H1 (cell line): ENCODE measurements at regions not wholly inside any gene's neighbourhood (a gene's known extent, or its start where the extent isn't known, plus 50 kb on each side); places are given as distances from the start of the nearest gene placed in this dataset.

Source experiments
- CTCF ChIA-PET: fragments of 300-600 bp; sonication (Branson Sonifier 250); formaldehyde crosslinking; loops from one replicate; lab custom pipeline; 2021; ENCODE audit not compliant: partially characterized antibody; lab: Charles Lee
- POLR2A ChIA-PET: fragments of 300-600 bp; sonication (Branson Sonifier 250); formaldehyde crosslinking; loops from one replicate; lab custom pipeline; 2021; ENCODE audit warnings: inconsistent platforms; ENCODE audit not compliant: partially characterized antibody; lab: Charles Lee
- DNase-seq, 2 experiments: peaks; one replicate each; pipeline versions ENCODE4 v3.0.0 to v3.0.0-alpha.2; 2010 to 2022; ENCODE audit warnings: low spot score in 2 of 2, low read depth in 1 of 2, mixed read lengths in 1 of 2
- FAIRE-seq: peaks from 2 replicates; lab custom pipeline; 2011; peaks lifted over from hg19 to GRCh38; lab: Jason Lieb, UNC
- H2AFZ ChIP-seq: 2 replicates; pipeline ENCODE4 v1.8.1; 2012; ENCODE audit warnings: low read length, inconsistent platforms
- H2AK5ac ChIP-seq: 2 replicates; pipeline ENCODE4 v1.6.1; 2013; ENCODE audit warnings: low read depth, low read length
- H2BK120ac ChIP-seq: replicated peaks from 2 replicates; pipeline ENCODE3; 2013; ENCODE audit warnings: low read depth, low read length, inconsistent platforms
- H2BK12ac ChIP-seq: 2 replicates; pipeline ENCODE4 v1.6.1; 2013; ENCODE audit warnings: low read depth, low read length
- H2BK15ac ChIP-seq: 2 replicates; pipeline ENCODE4 v1.6.1; 2013; ENCODE audit warnings: low read length
- H2BK20ac ChIP-seq: 2 replicates; pipeline ENCODE4 v1.6.1; 2013; ENCODE audit warnings: low read length
- H2BK5ac ChIP-seq: 2 replicates; pipeline ENCODE4 v1.6.1; 2013; ENCODE audit warnings: low read depth, low read length
- H3K14ac ChIP-seq: 2 replicates; pipeline ENCODE4 v1.6.1; 2013; ENCODE audit warnings: inconsistent platforms; ENCODE audit not compliant: insufficient read length
- H3K18ac ChIP-seq: 2 replicates; pipeline ENCODE4 v1.6.1; 2013; ENCODE audit warnings: low read length; ENCODE audit errors: extremely low read depth
- H3K23ac ChIP-seq: 2 replicates; pipeline ENCODE4 v1.6.1; 2013; ENCODE audit warnings: inconsistent platforms; ENCODE audit not compliant: insufficient read length
- H3K23me2 ChIP-seq: 2 replicates; pipeline ENCODE4 v1.6.1; 2013; ENCODE audit warnings: low read depth, low read length
- H3K27ac ChIP-seq: 2 replicates; pipeline ENCODE4 v1.6.1; 2011; ENCODE audit warnings: low read depth, low read length, inconsistent platforms
- H3K27me3 ChIP-seq, 4 experiments: replicated peaks in 1 of 4; 1 replicate in 1 of 4; 2 replicates in 3 of 4; pipeline versions ENCODE4 v1.6.1 to v1.8.1; 2011 to 2013; ENCODE audit warnings: low read length in 3 of 4, mild to moderate bottlenecking in 3 of 4, inconsistent platforms in 2 of 4, mixed read lengths in 2 of 4, moderate library complexity in 1 of 4; ENCODE audit not compliant: control insufficient read depth in 3 of 4, insufficient read depth in 3 of 4; ENCODE audit errors: extremely low read depth in 1 of 4
- H3K36me3 ChIP-seq, 4 experiments: 2 replicates each; pipeline versions ENCODE4 v1.6.1 to v1.8.1; 2011 to 2013; ENCODE audit warnings: mild to moderate bottlenecking in 4 of 4, low read length in 3 of 4, moderate library complexity in 2 of 4, control low read depth in 1 of 4, inconsistent platforms in 1 of 4; ENCODE audit not compliant: insufficient read depth in 4 of 4, control insufficient read depth in 2 of 4
- H3K4ac ChIP-seq: replicated peaks from 2 replicates; pipeline ENCODE3; 2013; ENCODE audit warnings: low read length, low read depth, mixed read lengths, inconsistent platforms; ENCODE audit not compliant: insufficient read length
- H3K4me1 ChIP-seq, 4 experiments: replicated peaks in 1 of 4; 1 replicate in 1 of 4; 2 replicates in 3 of 4; pipeline versions ENCODE4 v1.6.1 to v1.8.1; 2011 to 2013; ENCODE audit warnings: low read length in 3 of 4, inconsistent platforms in 2 of 4, mixed read lengths in 1 of 4; ENCODE audit not compliant: insufficient read depth in 4 of 4, control insufficient read depth in 3 of 4
- H3K4me2 ChIP-seq, 2 experiments: 2 replicates each; pipeline versions ENCODE4 v1.6.1 to v1.8.1; 2011 to 2013; ENCODE audit warnings: low read depth in 2 of 2, low read length in 2 of 2, control low read depth in 1 of 2, inconsistent platforms in 1 of 2, mild to moderate bottlenecking in 1 of 2; ENCODE audit not compliant: insufficient read depth in 1 of 2
- H3K4me3 ChIP-seq, 4 experiments: fragments of 200-600, 300-600 bp in 1 of 4; sonication (generic), shearing (Covaris generic), sonication (Bioruptor Twin) in 1 of 4; 2 replicates each; pipeline versions ENCODE4 v1.5.1 to v1.8.1; 2011 to 2016; ENCODE audit warnings: low read length in 4 of 4, low read depth in 3 of 4, control low read depth in 2 of 4, inconsistent platforms in 2 of 4, mild to moderate bottlenecking in 2 of 4, mixed read lengths in 1 of 4, moderate library complexity in 1 of 4; ENCODE audit not compliant: insufficient read depth in 2 of 4; ENCODE audit errors: extremely low read depth in 1 of 4
- H3K56ac ChIP-seq: replicated peaks from 2 replicates; pipeline ENCODE3; 2013; ENCODE audit warnings: low read depth, mild to moderate bottlenecking, mixed read lengths, low read length, inconsistent platforms; ENCODE audit not compliant: insufficient read length
- H3K79me1 ChIP-seq: 2 replicates; pipeline ENCODE4 v1.6.1; 2013; ENCODE audit warnings: low read depth, low read length, control low read depth
- H3K79me2 ChIP-seq, 2 experiments: 2 replicates each; pipeline versions ENCODE4 v1.6.1 to v1.8.1; 2012 to 2013; ENCODE audit warnings: low read length in 2 of 2, mild to moderate bottlenecking in 2 of 2, inconsistent platforms in 1 of 2; ENCODE audit not compliant: insufficient read depth in 2 of 2, control insufficient read depth in 1 of 2
- H3K9ac ChIP-seq, 4 experiments: replicated peaks in 1 of 4; 1 replicate in 1 of 4; 2 replicates in 3 of 4; pipeline versions ENCODE4 v1.6.1 to v1.8.1; 2011 to 2013; ENCODE audit warnings: low read depth in 3 of 4, low read length in 3 of 4, control low read depth in 2 of 4, mild to moderate bottlenecking in 2 of 4, moderate library complexity in 2 of 4, inconsistent platforms in 1 of 4; ENCODE audit errors: extremely low read depth in 1 of 4
- H3K9me3 ChIP-seq, 2 experiments: 2 replicates each; pipeline versions ENCODE4 v1.6.1 to v1.8.1; 2012 to 2013; ENCODE audit warnings: mild to moderate bottlenecking in 2 of 2, moderate library complexity in 2 of 2, control low read depth in 1 of 2, inconsistent platforms in 1 of 2, low read depth in 1 of 2, low read length in 1 of 2, mixed read lengths in 1 of 2; ENCODE audit not compliant: insufficient read depth in 2 of 2
- H4K20me1 ChIP-seq, 2 experiments: replicated peaks in 1 of 2; 2 replicates each; pipeline versions ENCODE3 to v1.8.1; 2011 to 2013; ENCODE audit warnings: inconsistent platforms in 2 of 2, low read length in 2 of 2, mild to moderate bottlenecking in 1 of 2; ENCODE audit not compliant: insufficient read depth in 2 of 2, control insufficient read depth in 1 of 2
- H4K5ac ChIP-seq: 2 replicates; pipeline ENCODE4 v1.6.1; 2013; ENCODE audit warnings: low read length, low read depth, mixed read lengths, inconsistent platforms; ENCODE audit not compliant: insufficient read length
- H4K8ac ChIP-seq: 2 replicates; pipeline ENCODE4 v1.8.0; 2013; ENCODE audit warnings: mild to moderate bottlenecking, moderate library complexity, low read length, inconsistent platforms; ENCODE audit not compliant: insufficient read depth; ENCODE audit errors: extremely low read depth
- H4K91ac ChIP-seq: replicated peaks from 2 replicates; pipeline ENCODE3; 2013; ENCODE audit warnings: low read length, mixed read lengths, inconsistent platforms; ENCODE audit not compliant: insufficient read length
- ASH2L ChIP-seq: fragments of 200-600, 300-600 bp; sonication (generic); IDR thresholded peaks from one replicate; pipeline ENCODE4 v1.7.1; 2017; ENCODE audit warnings: low read length
- CBX5 ChIP-seq: fragments of 300-800, 300-1000 bp; sonication (generic); IDR thresholded peaks from 2 replicates; pipeline ENCODE4 v1.7.1; 2016; ENCODE audit warnings: antibody characterized with exemption, low read length, low read depth
- CTBP2 ChIP-seq: IDR thresholded peaks from 2 replicates; pipeline ENCODE4 v1.7.0; 2011; ENCODE audit warnings: borderline replicate concordance, mild to moderate bottlenecking, moderate library complexity, mixed read lengths, low read length; ENCODE audit not compliant: insufficient read depth, insufficient read length
- GABPA ChIP-seq: IDR thresholded peaks from 2 replicates; pipeline ENCODE4 v1.6.1; 2011; ENCODE audit warnings: mild to moderate bottlenecking, low read length, moderate library complexity, borderline replicate concordance; ENCODE audit not compliant: insufficient read depth
- HDAC2 ChIP-seq, 2 experiments: fragments of 300-600 bp in 1 of 2; sonication (generic) in 1 of 2; IDR thresholded peaks; 2 replicates each; pipeline ENCODE4 v1.6.1; 2011 to 2012; ENCODE audit warnings: low read depth in 2 of 2, low read length in 2 of 2, mild to moderate bottlenecking in 2 of 2, moderate library complexity in 2 of 2, borderline replicate concordance in 1 of 2, inconsistent platforms in 1 of 2
- POLR2A ChIP-seq, 2 experiments: IDR thresholded peaks; 1 replicate in 1 of 2; 2 replicates in 1 of 2; pipeline ENCODE4 v1.6.1; 2011; ENCODE audit warnings: low read depth in 2 of 2, low read length in 2 of 2, mild to moderate bottlenecking in 2 of 2; ENCODE audit errors: control extremely low read depth in 1 of 2
- RBBP5 ChIP-seq: IDR thresholded peaks from 2 replicates; pipeline ENCODE4 v1.7.1; 2012; ENCODE audit warnings: low read depth, mild to moderate bottlenecking, inconsistent platforms, low read length, moderate library complexity, borderline replicate concordance
- RFX5 ChIP-seq: IDR thresholded peaks from 2 replicates; pipeline ENCODE4 v1.6.1; 2011; ENCODE audit warnings: low read depth, low read length, improper control_type of control experiment, borderline replicate concordance
- SRF ChIP-seq: IDR thresholded peaks from 2 replicates; pipeline ENCODE4 v1.6.1; 2011; ENCODE audit warnings: mild to moderate bottlenecking, low read depth, low read length, moderate library complexity
- TCF12 ChIP-seq: IDR thresholded peaks from 2 replicates; pipeline ENCODE4 v1.6.1; 2011; ENCODE audit warnings: low read depth, mild to moderate bottlenecking, low read length
- WGBS, 2 experiments: shearing (Covaris generic) in 1 of 2; methylation state at CpG; one replicate each; pipeline versions ENCODE4 v1.1.6 to v1.1.7; 2013 to 2015; ENCODE audit warnings: low lambda C conversion rate in 2 of 2, mixed read lengths in 2 of 2, inconsistent platforms in 1 of 2, low coverage in 1 of 2, missing lambda C conversion rate in 1 of 2; ENCODE audit not compliant: insufficient replicate concordance in 2 of 2, insufficient coverage in 1 of 2, insufficient read length in 1 of 2; ENCODE audit errors: extremely low coverage in 1 of 2, missing lambda C conversion rate in 1 of 2; 5-methylcytosine and 5-hydroxymethylcytosine counted together

DNA sequence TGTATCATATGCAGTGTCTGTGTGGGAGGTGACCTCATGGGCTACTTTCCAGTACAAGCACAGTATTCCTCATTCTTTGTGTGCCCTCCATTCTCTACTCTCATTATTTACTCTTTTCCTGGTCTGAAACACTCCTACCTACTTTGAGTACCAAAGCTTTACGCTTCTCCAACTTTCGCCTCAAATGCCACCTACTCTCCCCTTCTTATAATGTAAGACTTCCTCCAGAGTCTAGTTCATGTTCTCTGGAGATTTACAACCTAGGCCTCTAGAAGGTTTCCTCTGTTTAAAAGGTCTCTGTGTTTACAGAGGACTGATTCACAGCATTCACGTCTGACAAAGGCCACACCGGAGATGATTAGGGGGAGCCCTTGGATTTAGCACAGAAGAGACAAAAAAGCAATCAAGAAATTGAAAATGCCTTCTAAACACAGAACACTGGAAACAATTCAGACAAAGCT, 302.0 kb downstream of the KLF12 start:
- Histone ChIP-seq H3K27ac (no peak overlapping the region), H3K56ac (no peak overlapping the region), H3K9ac (no peak overlapping the region), H3K4me1 (peaks cover 0 to 3% (median 0%) of the 10 kb centered on the region in 4 experiments; a peak in 1 of 7 replicates), H3K79me2 (no peaks in the 10 kb centered on the region), H3K14ac (peak overlapping the region; percentile 63), H3K23ac (no peak overlapping the region), H3K23me2 (no peaks in the 10 kb centered on the region), H2BK120ac (no peak overlapping the region), H4K20me1 (no peaks in the 10 kb centered on the region), H4K8ac (no peak overlapping the region), H4K91ac (no peak overlapping the region), H3K27me3 (no peaks in the 10 kb centered on the region), H3K4me2 (no peak overlapping the region), H2BK12ac (no peak overlapping the region), H2AK5ac (no peak overlapping the region), H2BK20ac (no peak overlapping the region), H3K18ac (no peak overlapping the region), H3K9me3 (no peaks in the 10 kb centered on the region), H2BK5ac (no peak overlapping the region), H3K79me1 (no peaks in the 10 kb centered on the region), H2AFZ (no peak overlapping the region), H4K5ac (no peak overlapping the region), H2BK15ac (no peak overlapping the region), H3K36me3 (no peaks in the 10 kb centered on the region), H3K4ac (no peak overlapping the region), H3K4me3 (no peak overlapping the region)
- FAIRE-seq (no peak), DNase-seq (no peak)
- CTCF ChIA-PET: interaction anchor here (1.4 kb wide), 1 partner anchor 9 kb away, joined by 4 read pairs; no protein-coding TSS in a partner anchor
- POLR2A ChIA-PET: no interaction called here
- TF ChIP-seq ASH2L (no peak), CBX5 (no peak), HDAC2 (IDR thresholded peaks at IDR 0.05; ENCODE audit: borderline replicate concordance in 1 of 2, low read depth in 2 of 2, low read length in 2 of 2) (no peak), TCF12 (no peak), GABPA (no peak), SRF (no peak), POLR2A (IDR thresholded peaks at IDR 0.05; ENCODE audit: control extremely low read depth in 1 of 2, low read depth in 2 of 2, low read length in 2 of 2) (no peak), RBBP5 (no peak), CTBP2 (no peak), RFX5 (no peak)
- WGBS, 2 experiments: 70% methylated on average over 4 of the region's 4 CpGs; no CpG with 5 or more reads in 1 of the 2 experiments
